Liver (tissue), 3 donors: ENCODE measurements at regions not wholly inside any gene's neighbourhood (a gene's known extent, or its start where the extent isn't known, plus 50 kb on each side); places are given as distances from the start of the nearest gene placed in this dataset.

Experiments used
- CTCF ChIP-seq: fragments of 150-350 bp; IDR thresholded peaks from 2 replicates; pipeline ENCODE4 v1.5.1; 2017; ENCODE audit warnings: improper control_type of control experiment, low read depth, low read length; ENCODE audit not compliant: missing input control
- EGR1 ChIP-seq, 2 donors: IDR thresholded peaks; 2 replicates each; pipeline ENCODE4 v1.6.1; 2016 to 2018; ENCODE audit warnings: antibody characterized with exemption in 2 of 2, low read depth in 2 of 2
- FOXA1 ChIP-seq: IDR thresholded peaks from 2 replicates; pipeline ENCODE4 v1.6.1; 2016; ENCODE audit warnings: antibody characterized with exemption
- FOXA2 ChIP-seq: IDR thresholded peaks from 2 replicates; pipeline ENCODE4 v1.6.1; 2016; ENCODE audit warnings: antibody characterized with exemption
- HNF4A ChIP-seq, 2 donors: conservative IDR thresholded peaks; 2 replicates each; pipeline ENCODE4 v1.6.1; 2016; ENCODE audit warnings: antibody characterized with exemption in 2 of 2, mild to moderate bottlenecking in 2 of 2
- HNF4G ChIP-seq: IDR thresholded peaks from 2 replicates; pipeline ENCODE4 v1.6.1; 2016; ENCODE audit warnings: antibody characterized with exemption
- JUND ChIP-seq, 2 donors: IDR thresholded peaks; 2 replicates each; pipeline ENCODE4 v1.6.1; 2016; ENCODE audit warnings: antibody characterized with exemption in 2 of 2
- RAD21 ChIP-seq, 2 donors: IDR thresholded peaks; 2 replicates each; pipeline ENCODE4 v1.6.1; 2016; ENCODE audit warnings: antibody characterized with exemption in 2 of 2, mild to moderate bottlenecking in 2 of 2
- REST ChIP-seq: IDR thresholded peaks from 2 replicates; pipeline ENCODE4 v1.6.1; 2016; ENCODE audit warnings: antibody characterized with exemption, mild to moderate bottlenecking
- SP1 ChIP-seq: IDR thresholded peaks from 2 replicates; pipeline ENCODE4 v1.6.1; 2018; ENCODE audit warnings: antibody characterized with exemption, mild to moderate bottlenecking
- TAF1 ChIP-seq: conservative IDR thresholded peaks from 2 replicates; pipeline ENCODE4 v1.6.1; 2016; ENCODE audit warnings: antibody characterized with exemption, mild to moderate bottlenecking
- TF ChIP-seq, protein P1 (sequence below): IDR thresholded peaks from 2 replicates; pipeline ENCODE4 v1.6.1; 2016; ENCODE audit warnings: antibody characterized with exemption
- TF ChIP-seq, protein P2 (sequence below): IDR thresholded peaks from 2 replicates; pipeline ENCODE4 v1.6.1; 2016; ENCODE audit warnings: antibody characterized with exemption
- donor health status: healthy.
- donor health status: healthy.

GRCh38 chr20:4384961-4385360 lies 135.9 kb upstream of the ADRA1D start:
- TF ChIP-seq CTCF (no peak), FOXA2 (no peak), EGR1 (IDR thresholded peaks at IDR 0.05; ENCODE audit: low read depth in 2 of 2) (no peak), JUND (IDR thresholded peaks at IDR 0.05) (no peak), REST (no peak), RAD21 (IDR thresholded peaks at IDR 0.05) (no peak), HNF4G (no peak), SP1 (no peak), TAF1 (no peak), FOXA1 (no peak), HNF4A (conservative IDR thresholded peaks at IDR 0.05) (no peak)
- TF ChIP-seq, protein P1, sequence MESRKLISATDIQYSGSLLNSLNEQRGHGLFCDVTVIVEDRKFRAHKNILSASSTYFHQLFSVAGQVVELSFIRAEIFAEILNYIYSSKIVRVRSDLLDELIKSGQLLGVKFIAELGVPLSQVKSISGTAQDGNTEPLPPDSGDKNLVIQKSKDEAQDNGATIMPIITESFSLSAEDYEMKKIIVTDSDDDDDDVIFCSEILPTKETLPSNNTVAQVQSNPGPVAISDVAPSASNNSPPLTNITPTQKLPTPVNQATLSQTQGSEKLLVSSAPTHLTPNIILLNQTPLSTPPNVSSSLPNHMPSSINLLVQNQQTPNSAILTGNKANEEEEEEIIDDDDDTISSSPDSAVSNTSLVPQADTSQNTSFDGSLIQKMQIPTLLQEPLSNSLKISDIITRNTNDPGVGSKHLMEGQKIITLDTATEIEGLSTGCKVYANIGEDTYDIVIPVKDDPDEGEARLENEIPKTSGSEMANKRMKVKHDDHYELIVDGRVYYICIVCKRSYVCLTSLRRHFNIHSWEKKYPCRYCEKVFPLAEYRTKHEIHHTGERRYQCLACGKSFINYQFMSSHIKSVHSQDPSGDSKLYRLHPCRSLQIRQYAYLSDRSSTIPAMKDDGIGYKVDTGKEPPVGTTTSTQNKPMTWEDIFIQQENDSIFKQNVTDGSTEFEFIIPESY, result no peak
- TF ChIP-seq, protein P2, sequence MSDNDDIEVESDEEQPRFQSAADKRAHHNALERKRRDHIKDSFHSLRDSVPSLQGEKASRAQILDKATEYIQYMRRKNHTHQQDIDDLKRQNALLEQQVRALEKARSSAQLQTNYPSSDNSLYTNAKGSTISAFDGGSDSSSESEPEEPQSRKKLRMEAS, result no peak
